ENCODE measurements at regions not wholly inside any gene's neighbourhood (a gene's known extent, or its start where the extent isn't known, plus 50 kb on each side); places are given as distances from the start of the nearest gene placed in this dataset.

DNA sequence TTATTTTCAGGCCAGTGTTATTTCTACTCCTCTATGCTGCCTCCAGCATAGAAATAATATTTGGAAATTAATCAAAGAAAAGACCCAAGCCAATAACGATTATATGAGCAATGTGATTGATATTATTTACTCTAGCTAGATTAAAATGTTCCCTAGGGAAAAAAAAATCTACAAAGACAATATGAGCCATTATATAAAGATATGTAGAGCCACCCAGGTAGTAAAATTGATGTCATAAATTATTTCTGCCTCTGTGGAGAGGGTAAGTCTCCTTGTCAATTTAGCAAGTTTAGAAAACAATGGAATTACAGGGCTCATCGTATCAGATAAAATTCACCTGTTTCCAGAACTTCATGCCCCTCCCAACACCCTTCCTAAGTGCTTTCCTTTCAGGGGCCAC is 202.9 kb downstream of the RDH14 start:
- Histone ChIP-seq H3K56ac (ENCODE audit: extremely low read depth, insufficient read depth, low read length) (no peak overlapping the region), H2BK120ac (ENCODE audit: low read depth, low read length) (no peak overlapping the region; the same call in 1 of the 2 replicates), H4K5ac (ENCODE audit: low read depth, low read length) (no peak overlapping the region), H3K4me1 (ENCODE audit: control insufficient read depth, insufficient read depth, low read length) (peaks cover 14% of the 10 kb centered on the region), H3K27ac (ENCODE audit: insufficient read depth, low read length) (no peak overlapping the region), H4K8ac (ENCODE audit: low read depth in 2 of 2, low read length in 2 of 2) (no peak overlapping the region), H3K9ac (ENCODE audit: low read depth, low read length) (no peak overlapping the region), H3K4ac (ENCODE audit: low read depth, low read length) (no peak overlapping the region; the same call in 1 of the 2 replicates), H3K9me3 (ENCODE audit: control insufficient read depth, insufficient read depth, low read length) (no peaks in the 10 kb centered on the region), H2BK5ac (ENCODE audit: low read depth, low read length, poor library complexity, severe bottlenecking) (no peak overlapping the region), H3K36me3 (ENCODE audit: control insufficient read depth, insufficient read depth, low read length) (no peaks in the 10 kb centered on the region), H4K20me1 (ENCODE audit: insufficient read depth, low read length) (no peaks in the 10 kb centered on the region), H2AFZ (replicated peaks; ENCODE audit: low read length, poor library complexity) (no peak overlapping the region), H2AK5ac (ENCODE audit: low read depth, low read length) (no peak overlapping the region), H3K4me2 (ENCODE audit: low read depth, low read length) (no peak overlapping the region), H3K4me3 (ENCODE audit: insufficient read depth, low read depth, low read length) (no peak overlapping the region), H3K79me1 (ENCODE audit: low read depth in 1 of 2, low read length in 2 of 2) (no peaks in the 10 kb centered on the region), H3K14ac (replicated peaks; ENCODE audit: low read depth, low read length) (no peak overlapping the region), H2AK9ac (replicated peaks; ENCODE audit: low read depth, low read length, poor library complexity) (no peak overlapping the region), H3K18ac (ENCODE audit: low read depth, low read length) (no peak overlapping the region; the same call in 1 of the 2 replicates), H3K9me1 (ENCODE audit: insufficient read depth, low read length) (peaks cover 21% of the 10 kb centered on the region), H2BK20ac (ENCODE audit: low read depth, low read length) (peak overlapping the region; percentile 48; the same call in 1 of the 2 replicates), H4K91ac (ENCODE audit: insufficient read depth, low read depth, low read length) (no peak overlapping the region), H3K23ac (ENCODE audit: low read depth, low read length) (no peak overlapping the region), H3K27me3 (ENCODE audit: control insufficient read depth, insufficient read depth, low read length) (no peaks in the 10 kb centered on the region), H2BK15ac (ENCODE audit: low read depth, low read length) (peak overlapping the region; percentile 71; the same call in 1 of the 3 replicates)
- ChIA-PET CTCF (no interaction called here), POLR2A (ENCODE audit: unreplicated experiment) (no interaction called here)
- in situ Hi-C loops (cut with MboI; ENCODE audit: low sequenced_read_pairs) = no loop called here
- no TSS peak for BruUV-seq (replicated peaks)
- intact Hi-C loops (cut with micrococcal nuclease) = no loop called here
- dilution Hi-C loops (cut with HindIII; ENCODE audit: low sequenced_read_pairs, unreplicated experiment) = no loop called here
- no CpG with 5 or more reads among the region's 2 CpGs for WGBS, 2 experiments (ENCODE audit: extremely low coverage in 2 of 2, insufficient read length in 1 of 2)
- DNase-seq (no peak), ATAC-seq (ENCODE audit: low read depth) (no peak)
- TF ChIP-seq FOS (IDR thresholded peaks at IDR 0.05; ENCODE audit: low read depth, low read length) (no peak), CEBPB (IDR thresholded peaks at IDR 0.05; ENCODE audit: low read depth, low read length) (no peak), BHLHE40 (IDR thresholded peaks at IDR 0.05; ENCODE audit: low read depth, low read length) (no peak), NFE2L2 (IDR thresholded peaks at IDR 0.05; ENCODE audit: low read depth, low read length) (no peak), SMC3 (IDR thresholded peaks at IDR 0.05; ENCODE audit: low read depth, low read length) (no peak), MAZ (IDR thresholded peaks at IDR 0.05; ENCODE audit: borderline replicate concordance, low read depth, low read length) (no peak), CHD1 (IDR thresholded peaks at IDR 0.05; ENCODE audit: low read depth, low read length) (no peak), RAD21 (IDR thresholded peaks at IDR 0.05; ENCODE audit: low read length) (no peak), RCOR1 (IDR thresholded peaks at IDR 0.05; ENCODE audit: insufficient replicate concordance, low read length) (no peak), MAFK (IDR thresholded peaks at IDR 0.05; ENCODE audit: low read depth, low read length) (no peak), RFX5 (IDR thresholded peaks at IDR 0.05; ENCODE audit: low read depth, low read length) (no peak), POLR2A (IDR thresholded peaks at IDR 0.05; ENCODE audit: low read depth, low read length) (no peak)
- TF ChIP-seq, protein P1, sequence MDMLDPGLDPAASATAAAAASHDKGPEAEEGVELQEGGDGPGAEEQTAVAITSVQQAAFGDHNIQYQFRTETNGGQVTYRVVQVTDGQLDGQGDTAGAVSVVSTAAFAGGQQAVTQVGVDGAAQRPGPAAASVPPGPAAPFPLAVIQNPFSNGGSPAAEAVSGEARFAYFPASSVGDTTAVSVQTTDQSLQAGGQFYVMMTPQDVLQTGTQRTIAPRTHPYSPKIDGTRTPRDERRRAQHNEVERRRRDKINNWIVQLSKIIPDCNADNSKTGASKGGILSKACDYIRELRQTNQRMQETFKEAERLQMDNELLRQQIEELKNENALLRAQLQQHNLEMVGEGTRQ (IDR thresholded peaks at IDR 0.05; ENCODE audit: low read depth, low read length) = no peak
- TF ChIP-seq, protein P2, sequence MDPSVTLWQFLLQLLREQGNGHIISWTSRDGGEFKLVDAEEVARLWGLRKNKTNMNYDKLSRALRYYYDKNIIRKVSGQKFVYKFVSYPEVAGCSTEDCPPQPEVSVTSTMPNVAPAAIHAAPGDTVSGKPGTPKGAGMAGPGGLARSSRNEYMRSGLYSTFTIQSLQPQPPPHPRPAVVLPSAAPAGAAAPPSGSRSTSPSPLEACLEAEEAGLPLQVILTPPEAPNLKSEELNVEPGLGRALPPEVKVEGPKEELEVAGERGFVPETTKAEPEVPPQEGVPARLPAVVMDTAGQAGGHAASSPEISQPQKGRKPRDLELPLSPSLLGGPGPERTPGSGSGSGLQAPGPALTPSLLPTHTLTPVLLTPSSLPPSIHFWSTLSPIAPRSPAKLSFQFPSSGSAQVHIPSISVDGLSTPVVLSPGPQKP (IDR thresholded peaks at IDR 0.05; ENCODE audit: borderline replicate concordance, low read depth, low read length) = no peak

All from IMR-90 (cell line).